ENCODE measurements at regions not wholly inside any gene's neighbourhood (a gene's known extent, or its start where the extent isn't known, plus 50 kb on each side); places are given as distances from the start of the nearest gene placed in this dataset.

DNA sequence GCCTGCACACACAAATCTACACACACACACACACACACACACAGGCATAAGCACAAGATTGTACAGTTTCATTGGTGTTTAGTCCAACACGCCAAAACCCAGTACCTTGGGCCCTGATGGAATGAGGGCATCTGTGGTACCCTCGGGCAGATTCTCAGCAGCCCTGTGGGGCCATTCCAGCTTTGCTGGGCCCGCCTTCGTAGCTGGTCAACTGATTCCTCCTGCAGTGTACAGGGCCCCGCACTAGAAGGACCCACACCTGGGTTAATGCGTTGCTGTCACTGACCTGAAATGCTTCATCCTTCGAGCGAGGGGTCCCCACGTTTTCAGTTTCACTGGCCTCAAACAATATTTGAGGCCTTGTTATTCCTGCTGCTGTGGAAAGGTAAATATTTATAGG lies 731.2 kb downstream of the BRD1 start:
- H3K9me3 ChIP-seq (ENCODE audit: control insufficient read depth, insufficient read depth, low read length), result peaks cover 51% of the 10 kb centered on the region

More for the DNA sequence above, 731.2 kb downstream of the BRD1 start:
- Histone ChIP-seq H4K20me1 (ENCODE audit: insufficient read depth, low read length) (no peaks in the 10 kb centered on the region), H3K27ac (ENCODE audit: insufficient read depth, low read length) (no peak overlapping the region), H2AFZ (replicated peaks; ENCODE audit: low read length, poor library complexity) (no peak overlapping the region), H2BK15ac (ENCODE audit: low read depth, low read length) (no peak overlapping the region), H3K36me3 (ENCODE audit: control insufficient read depth, insufficient read depth, low read length) (no peaks in the 10 kb centered on the region), H3K4me1 (ENCODE audit: control insufficient read depth, insufficient read depth, low read length) (no peaks in the 10 kb centered on the region), H3K4ac (ENCODE audit: low read depth, low read length) (no peak overlapping the region), H3K18ac (ENCODE audit: low read depth, low read length) (no peak overlapping the region), H4K91ac (ENCODE audit: insufficient read depth, low read depth, low read length) (no peak overlapping the region), H3K27me3 (ENCODE audit: control insufficient read depth, insufficient read depth, low read length) (no peaks in the 10 kb centered on the region), H3K14ac (replicated peaks; ENCODE audit: low read depth, low read length) (no peak overlapping the region), H2BK5ac (ENCODE audit: low read depth, low read length, poor library complexity, severe bottlenecking) (no peak overlapping the region), H3K56ac (ENCODE audit: extremely low read depth, insufficient read depth, low read length) (no peak overlapping the region), H2BK120ac (ENCODE audit: low read depth, low read length) (no peak overlapping the region), H3K79me1 (ENCODE audit: low read depth in 1 of 2, low read length in 2 of 2) (no peaks in the 10 kb centered on the region), H2BK20ac (ENCODE audit: low read depth, low read length) (no peak overlapping the region), H3K9ac (ENCODE audit: low read depth, low read length) (no peak overlapping the region), H4K8ac (ENCODE audit: low read depth in 2 of 2, low read length in 2 of 2) (no peak overlapping the region), H3K4me2 (ENCODE audit: low read depth, low read length) (no peak overlapping the region), H2AK9ac (replicated peaks; ENCODE audit: low read depth, low read length, poor library complexity) (no peak overlapping the region), H3K9me1 (ENCODE audit: insufficient read depth, low read length) (no peaks in the 10 kb centered on the region), H3K23ac (ENCODE audit: low read depth, low read length) (no peak overlapping the region), H4K5ac (ENCODE audit: low read depth, low read length) (no peak overlapping the region), H3K4me3 (ENCODE audit: insufficient read depth, low read depth, low read length) (no peak overlapping the region), H2AK5ac (ENCODE audit: low read depth, low read length) (no peak overlapping the region)
- BruUV-seq (replicated peaks), result no TSS peak
- intact Hi-C loops (cut with micrococcal nuclease), result no loop called here
- POLR2A ChIA-PET (ENCODE audit: unreplicated experiment), result no interaction called here
- in situ Hi-C loops (cut with MboI; ENCODE audit: low sequenced_read_pairs), result no loop called here
- TF ChIP-seq, protein P1, sequence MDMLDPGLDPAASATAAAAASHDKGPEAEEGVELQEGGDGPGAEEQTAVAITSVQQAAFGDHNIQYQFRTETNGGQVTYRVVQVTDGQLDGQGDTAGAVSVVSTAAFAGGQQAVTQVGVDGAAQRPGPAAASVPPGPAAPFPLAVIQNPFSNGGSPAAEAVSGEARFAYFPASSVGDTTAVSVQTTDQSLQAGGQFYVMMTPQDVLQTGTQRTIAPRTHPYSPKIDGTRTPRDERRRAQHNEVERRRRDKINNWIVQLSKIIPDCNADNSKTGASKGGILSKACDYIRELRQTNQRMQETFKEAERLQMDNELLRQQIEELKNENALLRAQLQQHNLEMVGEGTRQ (IDR thresholded peaks at IDR 0.05; ENCODE audit: low read depth, low read length), result no peak
- TF ChIP-seq POLR2A (IDR thresholded peaks at IDR 0.05; ENCODE audit: low read depth, low read length) (no peak), CHD1 (IDR thresholded peaks at IDR 0.05; ENCODE audit: low read depth, low read length) (no peak), MXI1 (IDR thresholded peaks at IDR 0.05; ENCODE audit: borderline replicate concordance, low read depth, low read length) (no peak)
- 81% methylated on average over 3 of the region's 9 CpGs; no CpG with 5 or more reads in 1 of the 2 experiments for WGBS, 2 experiments (ENCODE audit: extremely low coverage in 2 of 2, insufficient read length in 1 of 2)
- CTCF ChIA-PET, result no interaction called here
- DNase-seq (no peak), ATAC-seq (ENCODE audit: low read depth) (no peak)
- dilution Hi-C loops (cut with HindIII; ENCODE audit: low sequenced_read_pairs, unreplicated experiment), result no loop called here

Measured in IMR-90 (cell line).